Common myeloid progenitor, CD34-positive (primary cell): ENCODE measurements at regions not wholly inside any gene's neighbourhood (a gene's known extent, or its start where the extent isn't known, plus 50 kb on each side); places are given as distances from the start of the nearest gene placed in this dataset.

Experiments
- CTCF ChIA-PET: fragments of 350-600 bp; sonication (Branson Sonifier 250); formaldehyde crosslinking; loops from one replicate; lab custom pipeline; 2021; ENCODE audit warnings: antibody characterized with exemption; lab: Charles Lee
- POLR2A ChIA-PET: fragments of 350-600 bp; sonication (Branson Sonifier 250); formaldehyde crosslinking; loops from one replicate; lab custom pipeline; 2021; ENCODE audit warnings: antibody characterized with exemption; lab: Charles Lee
- DNase-seq, 3 donors: peaks; one replicate each; pipeline versions ENCODE4 v3.0.0 to v3.0.0-alpha.2; 2013
- H3K27ac ChIP-seq, 2 experiments: 1 replicate in 1 of 2; 2 replicates in 1 of 2; pipeline ENCODE4 v1.7.0; 2013; ENCODE audit warnings: inconsistent platforms in 2 of 2, low read length in 2 of 2, mild to moderate bottlenecking in 2 of 2, low read depth in 1 of 2, moderate library complexity in 1 of 2; ENCODE audit not compliant: severe bottlenecking in 2 of 2, insufficient read depth in 1 of 2, poor library complexity in 1 of 2
- H3K27me3 ChIP-seq, 5 experiments: replicated peaks in 2 of 5; 1 replicate in 3 of 5; 2 replicates in 2 of 5; pipeline versions ENCODE4 v1.6.1 to v1.7.0; 2013; ENCODE audit warnings: low read length in 4 of 5, mild to moderate bottlenecking in 2 of 5, moderate library complexity in 2 of 5, inconsistent platforms in 1 of 5; ENCODE audit not compliant: insufficient read depth in 5 of 5, control insufficient read depth in 4 of 5
- H3K36me3 ChIP-seq, 4 experiments: 1 replicate in 2 of 4; 2 replicates in 2 of 4; pipeline versions ENCODE4 v1.6.1 to v1.7.0; 2013; ENCODE audit warnings: low read length in 3 of 4, control low read depth in 1 of 4, mild to moderate bottlenecking in 1 of 4; ENCODE audit not compliant: control insufficient read depth in 4 of 4, insufficient read depth in 4 of 4
- H3K4me1 ChIP-seq, 4 experiments: 1 replicate in 3 of 4; 2 replicates in 1 of 4; pipeline versions ENCODE4 v1.6.1 to v1.7.1; 2013; ENCODE audit warnings: low read length in 3 of 4, mild to moderate bottlenecking in 3 of 4, control low read depth in 1 of 4, inconsistent platforms in 1 of 4, moderate library complexity in 1 of 4; ENCODE audit not compliant: control insufficient read depth in 4 of 4, insufficient read depth in 4 of 4; ENCODE audit errors: control extremely low read depth in 1 of 4
- H3K4me3 ChIP-seq, 7 experiments: 1 replicate in 4 of 7; 2 replicates in 3 of 7; pipeline versions ENCODE4 v1.5.1 to v1.7.0; 2013; ENCODE audit warnings: mild to moderate bottlenecking in 7 of 7, low read length in 6 of 7, moderate library complexity in 6 of 7, inconsistent platforms in 2 of 7, low read depth in 2 of 7, control low read depth in 1 of 7; ENCODE audit not compliant: insufficient read depth in 4 of 7, control insufficient read depth in 1 of 7; ENCODE audit errors: extremely low read depth in 1 of 7
- H3K9me3 ChIP-seq, 5 experiments: 1 replicate in 4 of 5; 2 replicates in 1 of 5; pipeline versions ENCODE4 v1.6.1 to v1.7.1; 2013; ENCODE audit warnings: low read length in 4 of 5, mild to moderate bottlenecking in 2 of 5, inconsistent platforms in 1 of 5, low read depth in 1 of 5, moderate library complexity in 1 of 5; ENCODE audit not compliant: control insufficient read depth in 4 of 5, insufficient read depth in 2 of 5; ENCODE audit errors: control extremely low read depth in 1 of 5
- WGBS: methylation state at CpG from one replicate; pipeline ENCODE4 v1.1.5; 2013; ENCODE audit not compliant: insufficient coverage; 5-methylcytosine and 5-hydroxymethylcytosine counted together

DNA sequence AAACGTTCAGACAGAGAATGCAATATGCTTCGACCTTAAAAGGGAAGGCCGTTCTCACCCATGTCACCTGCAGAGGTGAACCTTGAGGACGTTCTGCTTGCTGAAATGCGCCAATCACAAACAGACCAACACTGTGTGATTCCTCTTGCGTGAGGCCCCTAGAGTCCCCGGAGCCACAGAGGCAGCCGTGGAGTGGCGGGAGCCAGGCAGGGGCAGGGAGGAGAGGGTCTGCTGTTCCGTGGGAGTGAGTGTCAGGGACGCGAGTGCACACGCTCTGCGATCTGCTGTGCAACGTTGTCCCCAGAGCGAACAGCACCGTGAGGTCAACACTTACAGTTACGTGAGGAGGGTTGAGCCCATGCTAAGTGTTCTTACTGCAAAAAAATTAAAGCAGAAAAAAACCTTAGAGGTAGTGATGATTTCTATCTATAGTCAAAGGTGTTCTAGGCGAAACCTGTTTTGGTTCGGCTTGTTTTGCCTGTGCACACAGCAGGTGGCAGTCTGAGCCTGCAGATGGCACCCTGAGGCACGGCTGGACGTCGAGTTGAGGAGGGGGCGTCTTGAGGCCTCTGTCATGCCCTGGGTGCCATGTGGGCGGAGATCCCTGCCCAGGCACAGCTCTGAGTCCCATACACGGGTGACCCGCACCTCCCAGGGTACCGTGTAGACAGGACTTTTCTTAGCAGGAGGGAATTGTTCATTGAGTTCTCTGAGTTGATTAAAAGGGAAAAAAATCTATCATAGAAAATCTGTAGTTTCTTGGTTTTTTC, 71.7 kb upstream of the FRMD1 start:
- Histone ChIP-seq H3K36me3 (no peaks in the 10 kb centered on the region), H3K9me3 (no peaks in the 10 kb centered on the region), H3K27me3 (peaks cover 2 to 52% (median 10%) of the 10 kb centered on the region in 5 experiments), H3K4me3 (no peak overlapping the region), H3K4me1 (no peaks in the 10 kb centered on the region), H3K27ac (no peak overlapping the region)
- DNase-seq, result no peak
- 74% methylated on average over 21 of the region's 28 CpGs for WGBS
- ChIA-PET POLR2A (no interaction called here), CTCF (no interaction called here)

DNA sequence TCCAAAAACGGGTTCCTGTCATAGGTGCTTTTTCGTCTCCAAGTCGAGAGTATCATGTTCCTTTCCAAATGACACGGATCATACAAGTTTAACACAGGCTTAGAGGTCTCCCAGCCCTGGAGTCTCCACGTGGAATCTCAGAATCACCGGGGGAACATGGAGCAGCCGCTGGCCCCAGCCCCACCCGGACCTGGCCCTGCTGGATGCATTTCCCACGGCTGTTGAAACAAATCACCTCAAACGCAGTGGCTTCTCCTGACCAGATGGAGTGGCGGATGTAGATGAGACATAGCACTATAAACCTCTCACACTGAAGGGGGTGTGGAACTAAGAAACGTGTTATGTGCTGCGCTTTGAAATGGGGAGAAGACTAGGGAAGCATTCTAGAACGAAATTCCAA, 70.0 kb upstream of the FRMD1 start:
- no peak for DNase-seq
- Histone ChIP-seq H3K4me3 (no peak overlapping the region), H3K27me3 (peaks cover 2 to 40% (median 7%) of the 10 kb centered on the region in 5 experiments), H3K27ac (no peak overlapping the region), H3K9me3 (no peaks in the 10 kb centered on the region), H3K36me3 (no peaks in the 10 kb centered on the region), H3K4me1 (no peaks in the 10 kb centered on the region)
- 73% methylated on average over 11 of the region's 14 CpGs for WGBS
- POLR2A ChIA-PET, result no interaction called here
- CTCF ChIA-PET, result no interaction called here

DNA sequence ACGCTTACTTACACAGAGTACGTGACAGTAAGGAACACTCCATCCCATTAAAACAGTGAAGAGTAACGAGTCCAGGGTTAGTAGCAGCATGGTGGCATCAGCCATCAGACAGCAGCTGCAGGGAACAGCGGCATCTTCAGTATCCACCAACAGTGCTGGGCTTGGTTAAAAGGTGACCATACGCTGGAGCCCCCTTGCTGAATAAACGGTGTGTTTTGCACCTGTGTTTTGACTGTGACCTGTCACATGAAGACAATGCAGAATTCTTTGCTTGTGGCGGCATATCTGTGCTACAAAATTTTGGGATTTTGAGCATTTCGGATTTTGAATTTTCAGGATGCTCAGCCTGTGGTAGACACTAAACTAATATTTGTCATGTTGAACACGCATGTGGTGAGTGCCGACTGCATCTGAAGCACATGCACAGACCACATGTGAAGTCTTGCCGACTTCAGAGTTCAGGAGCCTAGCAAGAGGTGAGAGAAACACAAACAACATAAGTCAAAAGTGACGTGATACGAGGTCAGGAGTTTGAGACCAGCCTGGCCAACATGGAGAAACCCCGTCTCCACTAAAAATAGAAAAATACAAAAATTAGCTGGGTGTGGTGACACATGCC, 69.3 kb upstream of the FRMD1 start:
- WGBS, result 92% methylated on average over 13 of the region's 14 CpGs

DNA sequence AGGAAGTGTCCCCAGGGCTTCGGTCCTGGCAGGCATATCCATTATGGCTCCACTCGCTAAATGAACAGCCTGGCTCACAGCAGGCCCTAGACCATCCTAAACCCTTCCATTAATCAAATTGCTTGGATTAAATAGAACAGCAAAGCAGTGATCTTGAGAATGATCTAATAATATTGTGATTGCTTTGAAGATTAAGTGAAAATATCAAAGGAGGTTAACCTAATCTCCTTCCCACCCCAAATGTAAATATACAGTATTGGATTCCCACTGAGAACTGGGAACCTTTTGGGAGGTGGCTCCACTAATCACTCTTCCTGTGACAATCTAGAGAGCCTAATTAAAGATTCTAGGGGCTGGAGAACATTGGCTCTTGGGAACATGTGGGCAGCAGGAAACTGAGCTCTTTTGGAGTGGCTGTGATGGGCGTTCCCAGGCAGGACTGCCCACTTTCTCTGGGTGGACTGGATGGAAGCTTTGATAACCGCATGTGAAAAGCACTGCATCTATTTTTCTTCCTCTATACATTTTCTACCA, 68.3 kb upstream of the FRMD1 start:
- Histone ChIP-seq H3K4me3 (no peak overlapping the region), H3K27me3 (peaks cover 0 to 31% (median 2%) of the 10 kb centered on the region in 5 experiments), H3K9me3 (no peaks in the 10 kb centered on the region), H3K4me1 (no peaks in the 10 kb centered on the region), H3K27ac (no peak overlapping the region), H3K36me3 (no peaks in the 10 kb centered on the region)
- ChIA-PET CTCF (no interaction called here), POLR2A (no interaction called here)
- no peak for DNase-seq
- 60% methylated on average over 1 of the region's 4 CpGs for WGBS

More for the DNA sequence above, 69.3 kb upstream of the FRMD1 start:
- ChIA-PET CTCF (no interaction called here), POLR2A (no interaction called here)
- Histone ChIP-seq H3K27ac (no peak overlapping the region), H3K27me3 (peaks cover 2 to 38% (median 3%) of the 10 kb centered on the region in 5 experiments), H3K9me3 (no peaks in the 10 kb centered on the region), H3K36me3 (no peaks in the 10 kb centered on the region), H3K4me3 (no peak overlapping the region), H3K4me1 (no peaks in the 10 kb centered on the region)
- DNase-seq, result no peak

DNA sequence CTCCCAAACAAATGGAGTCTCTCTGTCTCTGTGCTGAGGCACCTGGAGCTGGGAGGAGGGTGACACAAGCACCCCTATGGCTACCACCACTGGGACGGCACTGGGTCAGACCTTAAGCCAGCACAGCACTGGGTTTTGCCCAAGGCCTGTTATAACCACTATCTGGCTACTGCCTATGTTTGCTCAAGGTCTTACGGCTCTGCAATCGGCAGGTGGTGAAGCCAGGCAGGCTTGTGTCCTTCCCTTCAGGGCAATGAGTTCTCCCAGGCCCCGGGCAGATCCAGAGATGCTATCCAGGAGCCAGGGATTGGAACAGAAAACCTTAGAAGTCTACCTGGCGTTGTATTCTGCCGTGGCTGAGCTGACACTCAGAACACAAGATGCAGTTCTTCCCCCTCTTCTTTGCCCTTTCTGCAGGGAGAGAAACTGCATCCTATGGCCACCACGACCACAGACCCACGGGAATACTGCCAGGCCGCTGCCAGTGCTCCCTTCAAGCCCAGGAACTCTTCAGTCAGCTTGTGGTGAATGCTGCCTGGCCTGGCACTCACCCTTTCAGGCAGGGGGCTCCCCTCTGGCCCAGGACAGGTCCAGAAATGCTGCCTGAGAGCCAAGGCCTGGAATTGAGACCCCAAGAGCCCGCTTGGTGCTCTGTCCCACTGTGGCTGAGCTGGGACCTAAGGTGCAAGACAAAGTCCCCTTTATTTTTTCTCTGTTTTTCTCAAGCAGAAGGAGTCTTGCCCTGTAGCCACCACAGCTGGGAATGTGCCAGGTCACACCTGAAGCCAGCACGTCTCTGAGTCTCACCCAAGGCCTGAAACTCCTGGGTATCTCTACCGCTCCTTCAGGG, 67.0 kb upstream of the FRMD1 start:
- POLR2A ChIA-PET, result no interaction called here
- 93% methylated on average over 11 of the region's 12 CpGs for WGBS

DNA sequence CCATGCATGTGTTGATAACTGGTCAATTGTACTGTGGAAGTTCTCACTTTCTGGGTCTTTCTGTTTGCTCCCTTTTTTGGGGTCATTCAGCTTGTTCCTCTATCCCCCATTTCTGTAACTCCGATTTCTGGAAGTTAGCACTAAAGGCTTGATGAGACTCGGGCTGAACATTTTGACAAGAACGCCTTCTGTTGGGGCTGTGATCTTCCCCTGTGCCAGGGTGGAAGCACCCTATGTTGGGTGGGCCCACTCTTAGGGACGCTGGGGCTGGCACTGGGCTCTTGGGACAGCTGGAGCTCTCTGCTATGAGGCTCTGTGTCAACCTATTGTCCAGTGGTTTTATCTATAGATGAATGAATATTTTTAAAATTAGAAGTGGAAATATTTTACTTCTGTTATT, 60.1 kb upstream of the FRMD1 start:
- POLR2A ChIA-PET, result no interaction called here
- WGBS, result 74% methylated on average over 2 of the region's 4 CpGs
- no peaks in the 10 kb centered on the region for H3K4me1 ChIP-seq

More for the DNA sequence above, 67.0 kb upstream of the FRMD1 start:
- no peak for DNase-seq
- no peak overlapping the region for H3K4me3 ChIP-seq
- CTCF ChIA-PET, result no interaction called here
- no peaks in the 10 kb centered on the region for H3K9me3 ChIP-seq
- H3K27me3 ChIP-seq, result peaks cover 0 to 26% (median 2%) of the 10 kb centered on the region in 5 experiments
- no peak overlapping the region for H3K27ac ChIP-seq
- no peaks in the 10 kb centered on the region for H3K4me1 ChIP-seq
- no peaks in the 10 kb centered on the region for H3K36me3 ChIP-seq

More for the DNA sequence above, 60.1 kb upstream of the FRMD1 start:
- no peaks in the 10 kb centered on the region for H3K36me3 ChIP-seq
- H3K4me3 ChIP-seq, result no peak overlapping the region
- CTCF ChIA-PET, result no interaction called here
- peaks cover 0 to 18% (median 0%) of the 10 kb centered on the region in 5 experiments for H3K27me3 ChIP-seq
- no peaks in the 10 kb centered on the region for H3K9me3 ChIP-seq
- DNase-seq, result no peak
- H3K27ac ChIP-seq, result no peak overlapping the region
